Activated CD4-positive, alpha-beta T cell treated with anti-CD3 and anti-CD28 coated beads, Interleukin-2, amount 50 U/mL, for 24 hours (primary cell): ENCODE measurements at regions not wholly inside any gene's neighbourhood (a gene's known extent, or its start where the extent isn't known, plus 50 kb on each side); places are given as distances from the start of the nearest gene placed in this dataset.
"Not testable (repeated sequence)": the region's sequence is repeated elsewhere in the genome, so short reads cannot be mapped to it uniquely, and the experiment has no call there.

ENCODE experiments used
- DNase-seq, 2 donors: peaks; one replicate each; pipeline ENCODE4 v3.0.0-alpha.2; 2020; ENCODE audit warnings: low read depth in 1 of 2, low spot score in 1 of 2

- DNase-seq, result not testable (repeated sequence)
Observed at GRCh38 chr6:170213637-170214018, 77.2 kb downstream of the DLL1 start.

- DNase-seq, result no peak
Observed at GRCh38 chr6:170212956-170213636, 77.8 kb downstream of the DLL1 start.

DNA sequence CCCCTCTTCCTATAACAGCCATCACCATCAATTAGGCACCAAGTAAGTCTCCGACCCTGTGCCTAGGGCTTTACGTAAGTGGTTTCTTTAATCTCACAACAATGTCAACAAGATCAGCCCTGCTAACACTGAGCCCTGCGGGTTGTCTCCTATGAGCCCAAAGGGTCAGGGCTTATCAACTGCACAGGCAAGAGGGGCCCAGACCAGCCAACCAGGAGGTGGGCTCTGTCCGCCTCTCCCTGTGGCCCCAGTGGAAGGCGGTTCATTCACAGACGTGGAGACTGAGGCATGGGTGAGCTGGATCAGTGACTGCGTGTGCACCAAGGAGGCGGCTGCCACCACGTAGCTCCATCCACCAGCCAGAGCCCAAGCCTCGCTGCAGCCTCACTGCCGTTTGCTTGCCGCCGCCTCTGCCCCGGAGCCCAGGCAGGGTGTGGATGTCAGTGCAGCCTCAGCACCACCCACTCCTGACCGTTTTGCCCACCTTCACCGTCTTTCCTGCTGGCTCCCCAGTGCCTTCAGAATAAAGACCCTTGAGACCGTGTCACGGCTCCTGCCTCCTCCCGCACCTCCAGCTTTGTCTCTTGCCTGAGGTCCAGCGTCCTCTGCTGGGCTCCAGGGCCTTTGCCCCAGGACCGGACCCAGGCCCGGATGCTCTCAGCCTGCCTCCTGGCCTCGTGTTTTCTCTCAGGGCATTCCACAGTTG lies 78.7 kb downstream of the DLL1 start:
- DNase-seq, result no peak

- DNase-seq, result no peak
Observed at GRCh38 chr6:170211404-170212025, 79.4 kb downstream of the DLL1 start.

GRCh38 chr6:170210651-170211403 lies 80.1 kb downstream of the DLL1 start:
- DNase-seq, result no peak

DNA sequence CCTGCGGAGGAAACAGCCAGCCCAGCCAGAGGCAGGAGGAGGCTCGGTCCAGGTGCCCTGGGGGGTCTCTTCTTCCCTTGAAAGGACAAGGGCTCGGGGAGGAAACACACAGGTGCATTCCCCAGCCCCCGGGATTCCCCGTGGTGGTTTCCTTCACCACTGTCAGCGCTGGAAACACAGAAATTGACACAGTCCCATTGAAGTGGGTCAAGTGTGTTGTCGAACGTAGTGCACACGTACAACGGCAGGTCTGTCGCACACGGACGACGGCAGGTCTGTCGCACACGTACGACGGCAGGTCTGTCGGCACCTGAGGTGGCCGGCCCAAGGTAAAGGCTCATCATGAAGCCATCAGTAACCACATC lies 80.9 kb downstream of the DLL1 start:
- DNase-seq, result no peak

- no peak for DNase-seq
Observed at GRCh38 chr6:170209354-170210025, 81.4 kb downstream of the DLL1 start.

DNA sequence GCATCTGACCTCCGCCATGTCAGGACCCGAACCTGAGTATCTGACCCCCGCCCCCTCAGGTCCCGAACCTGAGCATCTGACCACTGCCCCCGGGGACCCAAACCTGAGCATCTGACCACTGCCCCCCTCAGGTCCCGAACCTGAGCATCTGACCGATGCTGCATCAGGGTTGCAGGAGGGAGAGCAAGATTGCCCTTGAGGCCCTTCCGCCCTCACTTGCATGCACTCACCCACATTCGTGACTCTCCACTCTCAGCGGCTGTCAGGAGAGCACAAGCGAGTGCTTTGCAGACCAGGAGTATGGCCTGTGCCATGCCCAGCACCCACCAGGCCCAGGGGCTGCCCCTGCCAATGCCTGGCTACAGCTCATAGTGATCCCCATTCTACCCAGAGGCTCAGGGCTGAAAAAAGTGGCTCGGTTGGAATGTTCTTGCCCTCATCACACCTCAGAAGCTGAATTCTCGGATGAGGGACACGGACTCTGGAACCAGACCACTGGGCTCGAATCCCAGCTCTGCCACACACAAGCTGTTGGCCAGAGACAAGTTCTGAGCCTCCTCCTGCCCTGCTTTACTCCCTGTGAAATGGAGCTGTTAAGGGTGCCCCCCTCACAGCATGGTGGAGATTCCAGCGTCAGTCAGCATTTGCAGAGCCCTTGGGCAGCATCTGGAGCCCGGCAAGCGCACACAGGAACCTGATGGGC lies 82.1 kb downstream of the DLL1 start:
- DNase-seq, result no peak

- DNase-seq, result no peak
Observed at GRCh38 chr6:170208182-170208601, 82.7 kb downstream of the DLL1 start.

DNA sequence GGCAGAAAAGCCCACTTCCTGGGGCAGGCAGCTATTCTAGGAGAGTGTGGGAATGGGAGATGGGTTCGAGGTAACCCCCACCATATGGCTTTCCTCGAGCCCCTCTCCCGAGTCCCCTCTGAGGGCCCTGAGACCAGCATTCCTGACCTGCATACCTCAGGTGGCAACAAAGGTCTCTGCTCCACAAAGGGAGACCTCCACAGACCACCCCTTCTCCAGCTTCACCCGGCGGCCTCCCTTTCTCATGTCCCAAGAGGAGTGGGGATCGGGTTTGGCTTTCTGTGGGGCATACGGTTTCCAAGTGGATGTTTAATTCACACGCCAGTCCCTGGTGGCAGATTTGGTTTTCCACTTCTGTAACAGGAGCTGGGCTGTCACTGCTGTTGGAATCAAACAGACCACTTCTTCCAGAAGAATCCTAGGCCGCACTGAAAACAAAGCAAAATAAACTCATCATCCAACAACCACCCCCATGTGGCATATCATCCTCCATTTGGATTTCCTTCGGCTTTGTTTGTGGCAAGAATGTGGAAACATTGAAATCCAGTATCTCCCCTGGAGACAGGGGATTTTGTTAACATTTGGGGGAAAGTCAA lies 83.2 kb downstream of the DLL1 start:
- DNase-seq, result no peak

- no peak for DNase-seq
Observed at GRCh38 chr6:170206851-170207431, 83.9 kb downstream of the DLL1 start.

DNA sequence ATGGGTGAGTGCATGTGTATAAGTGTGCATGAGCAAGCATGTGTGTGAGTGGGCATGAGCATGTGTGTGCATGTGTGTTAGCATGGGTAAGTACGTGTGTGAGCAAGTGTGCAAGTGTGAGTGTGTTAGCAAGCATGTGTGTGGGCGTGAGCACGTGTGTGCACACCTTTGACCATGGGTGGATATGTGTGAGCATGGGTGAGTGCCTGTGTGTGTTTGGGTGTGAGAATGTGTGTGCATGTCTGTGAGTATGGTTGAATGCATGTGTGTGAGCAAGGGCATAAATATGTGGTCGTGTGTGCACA lies 84.6 kb downstream of the DLL1 start:
- DNase-seq, result no peak

DNA sequence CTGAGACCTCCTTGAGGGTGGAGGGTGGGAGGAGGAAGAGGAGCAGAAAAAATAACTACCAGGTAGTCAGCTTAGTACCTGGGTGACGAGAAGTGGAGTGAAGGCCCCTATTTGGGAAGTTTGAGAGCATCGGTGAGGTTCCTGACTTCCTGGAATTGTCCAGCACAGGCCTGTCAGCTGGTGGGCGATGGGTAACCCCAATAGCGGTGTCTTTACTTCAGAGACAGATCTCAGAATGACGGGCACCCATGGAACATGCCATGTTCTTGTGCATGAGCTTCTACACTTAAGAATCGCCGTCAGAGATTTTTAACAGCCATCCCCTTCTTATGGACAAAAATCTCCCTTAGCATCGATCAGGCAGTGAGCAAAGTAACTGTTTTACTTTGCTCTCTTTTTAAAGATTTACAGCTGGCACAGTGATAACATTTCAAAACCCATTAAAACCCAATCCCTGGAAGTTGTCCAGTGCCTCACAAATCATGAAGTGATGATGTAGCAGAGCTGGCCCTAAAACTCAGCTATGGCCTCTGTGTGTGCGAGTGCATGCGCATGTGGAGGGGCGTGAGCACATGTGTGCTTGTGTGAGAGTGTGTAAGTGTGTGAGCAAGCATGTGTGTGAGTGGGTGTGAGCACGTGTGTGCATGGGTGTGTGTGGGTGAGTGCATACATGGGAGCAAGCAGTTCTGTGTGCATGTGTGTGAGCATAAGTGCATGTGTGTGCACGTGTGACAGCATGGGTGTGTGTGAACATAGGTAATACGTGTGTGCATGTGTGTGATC lies 85.2 kb downstream of the DLL1 start:
- DNase-seq, result no peak

DNA sequence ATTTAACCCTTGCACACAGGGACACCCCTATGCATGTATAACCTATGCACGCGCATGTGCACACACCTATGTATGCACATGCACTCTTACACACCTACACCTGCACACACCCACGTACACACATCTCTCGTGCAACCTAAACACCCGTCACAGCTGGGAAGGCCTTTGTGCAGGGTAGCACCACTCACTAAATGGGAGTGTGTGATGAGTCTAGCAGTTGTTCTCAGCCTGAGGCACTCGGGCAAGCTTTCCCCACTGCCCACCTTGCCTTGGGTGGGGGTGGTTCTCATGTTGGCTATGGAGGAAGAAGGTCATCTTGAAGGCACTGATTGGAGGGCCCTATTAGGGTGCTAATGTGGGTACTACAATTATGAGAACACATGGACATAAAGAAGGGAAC lies 85.8 kb downstream of the DLL1 start:
- no peak for DNase-seq

DNA sequence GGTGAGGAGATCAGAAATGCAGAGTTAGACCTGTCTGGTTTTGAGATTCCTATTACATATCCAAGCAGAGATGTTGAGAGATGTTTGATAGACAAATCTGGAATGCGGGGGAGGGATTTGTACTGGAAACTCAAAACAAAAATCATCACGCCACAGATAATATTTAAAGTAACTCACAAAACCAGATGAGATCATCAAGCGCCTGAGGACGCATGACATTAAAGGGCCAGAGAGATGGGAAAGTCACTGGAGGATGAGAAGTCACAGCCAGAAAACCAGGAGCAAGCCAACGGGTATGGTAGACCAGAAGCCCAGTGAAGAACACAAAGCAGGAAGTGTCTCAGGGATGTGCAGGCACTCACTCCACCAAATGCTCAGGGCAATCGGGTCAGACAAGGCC lies 87.7 kb downstream of the DLL1 start:
- no peak for DNase-seq

DNA sequence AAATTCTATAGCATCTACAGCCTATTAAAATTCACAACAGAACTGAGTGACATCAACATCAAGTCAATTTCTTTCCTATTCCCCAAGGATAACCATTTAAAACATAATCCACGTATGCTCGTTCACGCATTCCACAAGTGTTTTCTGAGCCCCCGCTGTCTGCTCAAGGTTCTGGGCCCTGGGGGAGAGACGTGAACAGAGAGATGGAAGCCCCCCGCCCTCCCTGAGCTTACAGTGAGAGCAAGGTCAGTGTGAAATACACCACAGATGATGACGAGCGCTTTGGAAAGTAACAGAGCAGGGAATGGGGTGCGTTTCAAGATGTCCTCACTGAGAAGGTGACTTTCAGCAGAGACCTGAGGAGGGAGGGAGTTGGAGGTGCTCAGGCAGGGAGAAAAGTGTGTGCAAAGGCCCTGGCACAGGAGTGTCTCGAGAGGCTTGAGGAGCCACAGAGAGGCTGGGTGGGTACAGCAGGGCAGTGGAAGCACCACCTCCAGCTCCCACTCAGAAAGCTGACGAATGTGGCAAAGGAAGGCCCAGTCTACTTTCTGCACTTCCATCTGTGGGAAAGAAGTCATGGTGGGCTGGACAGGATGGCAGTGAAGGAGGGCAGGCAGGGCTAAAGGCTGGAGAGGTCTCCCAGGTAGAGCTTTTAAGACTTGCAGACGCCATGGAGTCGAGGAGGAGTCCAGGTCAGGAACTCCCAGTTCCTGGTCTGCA lies 88.3 kb downstream of the DLL1 start:
- no peak for DNase-seq

DNA sequence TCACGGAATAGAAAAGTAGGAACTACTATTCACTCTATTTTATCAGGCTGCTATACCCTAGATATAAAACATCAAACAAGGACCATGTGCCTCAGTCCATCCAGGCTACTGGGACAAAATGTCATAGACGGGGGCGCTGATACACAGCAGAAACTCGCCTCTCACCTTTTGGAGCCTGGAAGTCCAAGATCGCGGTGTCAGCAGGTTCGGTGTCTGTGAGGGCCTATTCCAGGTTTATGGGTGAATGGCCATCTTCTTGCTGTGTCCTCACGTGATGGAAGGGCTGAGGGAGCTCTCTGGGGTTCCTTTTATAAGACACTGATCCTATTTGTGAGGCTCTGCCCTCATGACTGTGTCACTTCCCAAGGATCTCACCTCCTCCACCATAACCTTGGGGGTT lies 89.5 kb downstream of the DLL1 start:
- DNase-seq, result no peak

DNA sequence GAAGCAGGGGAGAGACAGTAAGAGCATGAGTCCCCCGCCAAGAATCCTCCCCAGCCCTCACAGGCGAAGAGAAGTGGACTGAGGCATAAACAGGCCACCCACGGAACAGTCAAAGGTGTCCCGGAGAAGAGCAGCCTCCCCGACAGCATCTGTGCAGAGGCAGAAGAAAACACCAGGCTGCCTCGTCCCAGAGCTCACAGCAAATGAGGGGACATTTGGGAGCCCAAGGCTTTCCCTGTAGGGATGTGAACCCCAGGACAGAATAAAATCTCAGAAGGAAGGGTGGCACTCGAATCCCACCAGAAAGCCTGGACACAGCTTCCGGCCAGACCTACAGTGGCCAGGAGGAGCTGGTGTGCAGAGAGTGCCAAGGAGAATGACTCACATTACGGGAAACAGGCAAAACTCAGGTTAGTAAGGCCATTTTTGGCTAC lies 90.4 kb downstream of the DLL1 start:
- no peak for DNase-seq

GRCh38 chr6:170199716-170200115 lies 91.2 kb downstream of the DLL1 start:
- DNase-seq, result no peak
